ENCODE measurements at regions not wholly inside any gene's neighbourhood (a gene's known extent, or its start where the extent isn't known, plus 50 kb on each side); places are given as distances from the start of the nearest gene placed in this dataset.

DNA sequence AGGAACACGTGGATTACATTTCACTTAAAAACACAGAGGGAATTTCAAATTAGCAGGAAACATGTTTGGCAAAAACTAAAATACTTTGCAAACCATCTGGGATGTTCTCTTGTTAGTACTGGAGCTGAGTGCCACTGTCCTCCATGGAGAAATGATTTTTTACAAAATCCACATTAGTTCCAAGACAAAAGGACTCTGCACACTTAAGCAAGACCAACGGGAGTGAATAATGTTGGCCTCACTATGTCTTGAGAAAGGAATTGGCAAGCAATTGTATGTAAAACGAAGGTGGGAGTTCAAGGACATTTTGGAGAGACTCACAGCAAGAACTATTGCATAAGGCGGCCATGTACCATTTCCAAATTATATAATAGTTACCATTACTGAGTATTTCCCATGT is 547.5 kb downstream of the EBF1 start:
- no peak for DNase-seq

DNA sequence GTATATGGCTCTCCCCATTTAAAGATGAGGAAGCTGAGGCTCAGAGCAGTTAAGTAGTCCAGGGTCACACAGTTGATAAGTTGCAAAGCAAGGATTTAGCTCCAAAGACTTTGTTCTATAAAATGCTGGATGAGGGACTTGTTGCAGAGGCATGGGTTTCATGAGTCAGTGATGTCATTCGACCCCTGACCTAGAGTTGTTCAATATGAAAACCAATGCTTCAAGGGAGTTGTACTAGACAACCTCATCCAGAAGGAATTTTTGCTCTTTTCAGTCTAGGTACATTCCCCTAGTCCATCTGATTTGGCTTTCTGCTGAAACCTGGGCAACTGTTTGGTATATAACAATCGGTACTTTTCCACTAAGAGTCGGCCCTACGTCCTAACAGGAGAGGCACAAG is 550.4 kb downstream of the EBF1 start:
- DNase-seq = no peak

GRCh38 chr5:158546748-158547147 is 553.0 kb downstream of the EBF1 start:
- no peak for DNase-seq

DNA sequence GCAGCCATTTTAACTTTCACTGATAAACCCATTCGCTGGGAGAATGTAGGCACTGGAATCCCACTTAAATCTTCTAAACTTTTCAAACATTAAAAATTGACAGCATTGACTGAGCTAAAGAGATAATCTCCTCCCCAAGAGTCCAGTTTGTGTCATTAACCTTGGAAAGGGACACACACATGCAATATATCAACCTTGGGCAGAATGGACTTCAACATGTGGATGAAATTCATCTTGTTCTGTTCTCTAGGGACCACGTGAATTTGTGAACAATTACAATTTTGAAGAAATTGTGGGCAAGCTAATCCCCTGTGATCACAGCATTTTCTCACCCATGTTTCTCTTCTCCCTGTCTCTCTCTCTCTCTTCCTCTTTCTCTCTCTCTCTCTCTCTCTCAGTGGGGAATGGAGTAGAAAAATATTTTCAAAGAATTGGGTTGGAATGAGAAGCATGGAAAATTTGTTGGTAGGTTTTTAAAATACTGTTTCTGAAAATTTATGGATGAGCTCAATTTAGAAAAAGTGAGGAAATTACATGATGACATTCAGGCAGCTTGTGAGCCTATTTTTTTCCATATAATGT is 553.7 kb downstream of the EBF1 start:
- no peak for DNase-seq

- no peak for DNase-seq
Observed at GRCh38 chr5:158544388-158545339, 555.1 kb downstream of the EBF1 start.

DNA sequence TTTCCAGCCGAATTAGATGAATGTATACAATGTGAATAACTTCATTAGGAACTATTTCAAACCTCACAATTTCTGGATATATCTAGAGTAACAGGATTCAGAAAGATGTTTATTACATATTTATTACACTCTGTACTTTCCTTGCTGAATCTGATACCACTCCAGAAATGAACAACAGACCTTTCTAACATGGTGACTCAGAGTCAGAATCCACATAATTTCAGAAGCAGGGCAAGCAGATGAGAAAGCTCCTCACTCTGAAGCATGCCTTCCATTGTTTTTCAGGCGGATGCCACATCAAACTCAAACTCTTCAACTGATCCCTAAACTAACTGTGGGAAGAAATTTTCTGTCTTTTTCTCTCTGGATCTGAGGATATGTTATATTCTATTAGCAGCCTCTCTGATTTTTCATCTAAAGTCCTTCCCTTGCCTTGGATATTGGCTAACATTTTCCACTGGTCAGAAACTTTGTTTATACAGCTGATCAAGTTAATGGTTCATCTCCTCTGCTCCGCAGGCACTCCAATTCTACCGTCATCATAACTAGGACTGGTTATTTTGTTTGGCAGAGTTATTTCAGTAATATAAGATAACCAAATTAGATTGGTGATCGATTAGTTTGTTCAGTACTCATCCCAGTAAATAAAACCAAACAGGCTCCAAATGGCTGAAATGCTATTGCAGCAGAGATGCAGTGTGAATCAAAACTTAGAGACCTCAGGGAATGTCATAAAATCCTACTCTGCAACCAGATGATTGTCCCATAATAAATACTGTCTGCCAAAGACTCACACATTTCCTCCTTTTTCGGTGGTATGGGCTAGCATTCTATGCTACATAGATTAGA is 556.0 kb downstream of the EBF1 start:
- no peak for DNase-seq

DNA sequence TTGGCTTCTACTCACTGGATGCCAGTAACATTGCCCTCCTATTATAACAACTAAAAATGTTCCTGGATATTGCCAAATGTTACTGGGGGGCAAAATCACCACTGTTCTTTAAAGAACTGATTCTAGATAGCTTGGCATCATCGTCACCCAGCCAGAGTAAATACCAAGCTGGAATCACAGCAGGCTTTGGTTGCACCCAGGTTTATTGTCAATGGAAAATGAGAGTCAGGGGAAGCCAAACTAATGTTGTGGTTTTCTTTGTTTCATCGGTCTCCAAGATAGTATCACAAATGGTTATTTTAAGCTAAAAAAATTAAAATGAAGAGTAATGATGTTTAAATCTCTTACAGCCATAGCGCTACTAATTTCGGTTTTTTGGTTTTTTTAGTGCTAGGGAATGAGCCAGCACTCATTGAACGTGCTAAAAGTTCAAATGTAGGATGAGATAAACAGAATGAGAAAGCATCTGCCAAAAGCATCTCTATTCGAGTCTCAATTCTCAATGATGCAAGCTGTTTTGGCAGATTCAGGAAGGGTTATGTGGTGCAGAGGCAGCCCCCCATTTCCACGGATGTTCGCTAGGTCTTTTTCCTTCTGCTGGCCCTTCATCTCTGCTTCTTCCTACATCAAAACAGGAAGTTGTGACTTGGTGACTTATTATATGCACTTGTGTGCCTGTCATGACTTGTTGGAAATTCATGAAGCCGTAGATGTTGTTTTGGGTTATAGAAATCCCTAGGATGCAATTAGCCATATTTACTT is 558.0 kb downstream of the EBF1 start:
- peak; percentile 45 for DNase-seq

DNA sequence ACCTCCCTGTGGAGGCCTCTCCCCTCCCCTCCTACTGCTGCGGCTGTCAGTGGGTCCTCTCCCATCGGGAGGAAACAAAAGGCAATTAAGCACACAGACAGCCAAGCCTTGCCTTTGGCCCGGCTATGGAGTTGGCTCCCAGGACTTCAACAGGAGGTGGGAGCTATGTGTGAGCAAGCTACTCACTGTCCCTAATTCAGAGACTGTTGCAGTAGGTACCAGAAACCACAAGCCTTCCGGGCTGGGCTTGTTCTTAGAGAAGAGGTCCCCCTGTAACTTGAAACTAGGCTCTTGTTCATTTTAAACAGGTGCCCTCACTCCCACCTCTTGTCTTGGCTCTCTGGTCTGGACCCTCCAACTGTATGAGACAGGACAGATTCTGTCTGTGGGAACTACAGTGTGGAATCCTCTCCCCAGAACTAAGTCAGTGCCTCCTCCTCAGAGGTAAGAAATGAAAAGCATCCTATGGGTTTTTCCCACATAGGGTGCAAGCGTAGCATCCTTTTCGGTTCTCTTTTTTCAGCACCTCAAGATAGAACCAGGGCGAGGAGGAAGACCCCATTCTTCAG is 561.1 kb downstream of the EBF1 start:
- DNase-seq = no peak

- DNase-seq = no peak
Observed at GRCh38 chr5:158537366-158537765, 562.4 kb downstream of the EBF1 start.

GRCh38 chr5:158534203-158534602 is 565.5 kb downstream of the EBF1 start:
- DNase-seq = no peak

GRCh38 chr5:158532739-158533138 is 567.0 kb downstream of the EBF1 start:
- DNase-seq = no peak

DNA sequence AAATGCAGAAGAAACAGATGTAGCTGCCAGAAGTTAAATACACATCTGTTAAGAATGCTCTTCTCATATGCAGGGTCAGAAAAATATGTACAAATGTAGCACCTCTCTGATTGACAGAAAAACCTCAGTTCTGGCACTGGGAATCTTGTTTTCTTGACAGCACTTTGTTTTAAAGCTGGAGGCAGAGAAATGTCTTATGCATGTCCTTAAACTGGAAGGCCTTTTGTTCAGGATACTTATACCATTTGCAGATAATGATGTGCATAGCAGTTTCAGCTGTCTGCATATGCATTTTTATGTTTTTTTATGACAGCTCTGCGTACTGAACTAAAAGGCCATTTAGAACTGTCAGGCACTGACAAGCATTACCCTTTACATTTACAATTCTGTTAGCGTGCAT is 567.9 kb downstream of the EBF1 start:
- no peak for DNase-seq

GRCh38 chr5:158530115-158530514 is 569.6 kb downstream of the EBF1 start:
- no peak for DNase-seq

- DNase-seq = peak; percentile 51
Observed at GRCh38 chr5:158529454-158529853, 570.3 kb downstream of the EBF1 start.

- no peak for DNase-seq
Observed at GRCh38 chr5:158525663-158526062, 574.1 kb downstream of the EBF1 start.

- DNase-seq = no peak
Observed at GRCh38 chr5:158524070-158524469, 575.6 kb downstream of the EBF1 start.

DNA sequence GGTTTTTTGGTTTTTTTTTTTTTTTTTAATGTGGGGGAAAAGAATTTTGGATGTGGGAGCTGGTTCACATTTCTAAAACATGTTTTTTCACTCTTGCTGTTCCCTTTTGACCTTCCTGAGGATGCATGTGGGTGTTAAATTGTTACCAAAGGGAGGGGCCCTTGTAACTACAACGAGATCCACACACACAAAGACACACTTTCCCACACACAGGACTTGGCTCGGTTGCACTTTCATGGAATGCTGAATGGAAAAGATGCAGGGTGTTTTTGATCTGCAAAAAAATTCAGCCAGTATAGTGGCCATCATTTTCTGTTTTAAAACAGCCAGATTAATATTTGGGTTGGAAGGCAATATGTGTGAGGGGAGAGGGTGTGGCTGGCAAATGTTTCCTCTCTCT is 576.9 kb downstream of the EBF1 start:
- DNase-seq = peak; percentile 89

- no peak for DNase-seq
Observed at GRCh38 chr5:158521995-158522394, 577.7 kb downstream of the EBF1 start.

GRCh38 chr5:158519433-158520021 is 580.2 kb downstream of the EBF1 start:
- no peak for DNase-seq

GRCh38 chr5:158516521-158516920 is 583.2 kb downstream of the EBF1 start:
- no peak for DNase-seq

DNA sequence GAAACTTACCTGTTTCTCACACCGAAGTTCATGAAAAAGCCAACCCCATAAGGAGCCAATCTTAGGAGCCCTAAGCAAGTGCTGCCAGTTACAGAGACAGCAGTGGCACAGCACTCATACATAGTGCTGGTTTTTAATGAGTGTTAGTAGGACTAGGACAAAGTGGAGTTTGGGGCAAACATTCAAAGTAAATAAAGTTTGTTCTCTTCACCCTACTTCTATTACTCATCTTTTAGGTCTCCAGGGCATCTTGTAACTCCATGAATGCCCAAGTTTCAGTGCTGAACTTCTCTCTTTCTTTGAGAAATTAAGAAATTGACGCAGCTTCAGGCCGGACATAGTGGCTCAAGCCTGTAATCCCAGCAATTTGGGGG is 584.7 kb downstream of the EBF1 start:
- DNase-seq = no peak
